K562 (cell line): ENCODE measurements at regions not wholly inside any gene's neighbourhood (a gene's known extent, or its start where the extent isn't known, plus 50 kb on each side); places are given as distances from the start of the nearest gene placed in this dataset.
"Not testable (repeated sequence)": the region's sequence is repeated elsewhere in the genome, so short reads cannot be mapped to it uniquely, and the experiment has no call there.

ENCODE experiments used
- ATAC-seq: fragments of 200-7000 bp; cut with Tn5 transposase; 3 replicates; pipeline ENCODE4 v1.9.1; 2020; ENCODE audit warnings: moderate library complexity
- BruUV-seq: library from RNA; stranded (reverse); fragments of 400-500 nt; replicated peaks from 2 replicates; lab custom pipeline; 2021; lab: Mats Ljungman, UMichigan
- CTCF ChIA-PET: fragments of 300-600 bp; formaldehyde crosslinking; extraction: SDS; loops from one replicate; lab custom pipeline; 2021; ENCODE audit warnings: low intra/inter-chr PET ratio; lab: Yijun Ruan, JAX
- POLR2A ChIA-PET: fragments of 300-600, 350-650 bp; sonication (Branson Sonifier 250); formaldehyde crosslinking; extraction: SDS; loops from one replicate; lab custom pipeline; 2021; ENCODE audit warnings: antibody characterized with exemption, inconsistent platforms; lab: Yijun Ruan, JAX
- DNase-seq, 4 experiments: peaks; one replicate each; pipeline versions ENCODE4 v3.0.0 to v3.0.0-alpha.2; 2011 to 2018; ENCODE audit warnings: low spot score in 3 of 4, mixed read lengths in 3 of 4; ENCODE audit errors: extremely low read depth in 1 of 4
- FAIRE-seq: peaks from 2 replicates; lab custom pipeline; 2011; peaks lifted over from hg19 to GRCh38; lab: Jason Lieb, UNC
- H2AFZ ChIP-seq: 2 replicates; pipeline ENCODE4 v1.6.0; 2011; ENCODE audit warnings: low read depth, low read length, control low read depth, inconsistent platforms
- H3K27ac ChIP-seq: fragments of 200-600 bp; 3 replicates; pipeline ENCODE4 v1.8.0; 2011; ENCODE audit warnings: low read depth, mild to moderate bottlenecking, control low read depth, inconsistent platforms, low read length, moderate library complexity, mixed read lengths; ENCODE audit errors: extremely low read depth
- H3K27me3 ChIP-seq, 2 experiments: fragments of 300-600 bp in 1 of 2; 2 replicates in 1 of 2; 3 replicates in 1 of 2; pipeline versions ENCODE4 v1.6.0 to v1.8.0; 2011; ENCODE audit warnings: inconsistent platforms in 2 of 2, low read length in 2 of 2, mild to moderate bottlenecking in 1 of 2, mixed read lengths in 1 of 2, moderate library complexity in 1 of 2; ENCODE audit not compliant: control insufficient read depth in 2 of 2, insufficient read depth in 2 of 2
- H3K36me3 ChIP-seq: fragments of 300-600 bp; 3 replicates; pipeline ENCODE4 v1.8.0; 2011; ENCODE audit warnings: mild to moderate bottlenecking, low read length, inconsistent platforms; ENCODE audit not compliant: control insufficient read depth, insufficient read depth
- H3K4me1 ChIP-seq, 2 experiments: fragments of 200-600 bp in 1 of 2; replicated peaks in 1 of 2; 2 replicates in 1 of 2; 3 replicates in 1 of 2; pipeline versions ENCODE4 v1.5.1 to v1.8.0; 2011; ENCODE audit warnings: inconsistent platforms in 2 of 2, low read length in 2 of 2, mild to moderate bottlenecking in 1 of 2, mixed read lengths in 1 of 2, moderate library complexity in 1 of 2; ENCODE audit not compliant: control insufficient read depth in 2 of 2, insufficient read depth in 2 of 2
- H3K4me2 ChIP-seq: 2 replicates; pipeline ENCODE4 v1.6.1; 2011; ENCODE audit warnings: low read length, control low read depth, inconsistent platforms, mixed read lengths; ENCODE audit not compliant: insufficient read depth
- H3K4me3 ChIP-seq: fragments of 200-600 bp; sonication (generic), shearing (Covaris generic); 2 replicates; pipeline ENCODE4 v1.5.1; 2016; ENCODE audit warnings: control low read depth, inconsistent platforms
- H3K79me2 ChIP-seq: fragments of 200-600 bp; 3 replicates; pipeline ENCODE4 v1.8.0; 2011; ENCODE audit warnings: low read length, inconsistent platforms; ENCODE audit not compliant: control insufficient read depth, insufficient read depth
- H3K9ac ChIP-seq, 2 experiments: 2 replicates each; pipeline versions ENCODE4 v1.6.0 to v1.6.1; 2011; ENCODE audit warnings: low read depth in 2 of 2, low read length in 2 of 2, control low read depth in 1 of 2, inconsistent platforms in 1 of 2, mild to moderate bottlenecking in 1 of 2, mixed read lengths in 1 of 2; ENCODE audit not compliant: insufficient read depth in 1 of 2
- H3K9me1 ChIP-seq: one replicate; pipeline ENCODE4 v1.6.0; 2011; ENCODE audit warnings: inconsistent platforms, mild to moderate bottlenecking, low read length, moderate library complexity; ENCODE audit not compliant: control insufficient read depth, insufficient read depth
- H3K9me3 ChIP-seq: replicated peaks from 2 replicates; pipeline ENCODE4 v1.5.1; 2011; ENCODE audit warnings: low read depth, low read length, inconsistent platforms; ENCODE audit not compliant: control insufficient read depth, insufficient read depth
- H4K20me1 ChIP-seq: replicated peaks from 2 replicates; pipeline ENCODE4 v1.6.1; 2011; ENCODE audit warnings: low read length, inconsistent platforms, mixed read lengths; ENCODE audit not compliant: control insufficient read depth, insufficient read depth
- WGBS: fragments of 100-300 bp; shearing (Covaris generic); methylation state at CpG from one replicate; pipeline ENCODE4 v1.1.6; 2016; ENCODE audit warnings: low coverage, mixed read lengths; ENCODE audit not compliant: insufficient coverage; ENCODE audit errors: missing lambda C conversion rate; 5-methylcytosine and 5-hydroxymethylcytosine counted together
- in situ Hi-C: fragments of 300-500 bp; cut with MboI; formaldehyde crosslinking; loops from 4 replicates; pipeline ENCODE4 v1.15.0; 2018; ENCODE audit warnings: inconsistent platforms, mixed read lengths
- intact Hi-C: fragments of 100-400 bp; cut with micrococcal nuclease; formaldehyde crosslinking; loops from 2 replicates; pipeline ENCODE4 v1.14.2; 2022

DNA sequence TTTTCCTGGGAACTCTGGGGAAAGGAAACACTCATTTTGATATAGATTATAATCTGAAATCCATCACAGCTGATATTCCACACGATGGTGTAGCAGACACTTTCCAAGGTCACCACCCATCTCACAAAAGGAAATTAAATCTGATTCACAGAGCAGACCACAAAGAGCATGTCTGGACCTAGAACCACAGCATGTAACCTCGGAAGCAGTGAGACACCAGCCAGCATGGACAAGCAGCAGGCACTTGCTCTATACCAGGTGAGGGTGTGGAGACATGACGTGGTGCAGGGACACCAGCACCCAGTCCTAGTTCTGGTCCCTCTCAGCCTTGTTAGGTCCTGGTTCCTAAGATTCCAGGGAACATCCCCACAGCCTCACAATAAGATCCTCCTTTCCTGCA, 116.7 kb upstream of the SAMD11 start:
- FAIRE-seq, DNase-seq: not testable (repeated sequence)

GRCh38 chr1:807699-808390, 115.9 kb upstream of the SAMD11 start:
- in situ Hi-C loops, H3K36me3 ChIP-seq, H3K4me3 ChIP-seq, CTCF ChIA-PET, POLR2A ChIA-PET, intact Hi-C loops, H3K27ac ChIP-seq, H3K9me3 ChIP-seq, H2AFZ ChIP-seq, H3K9me1 ChIP-seq, H3K9ac ChIP-seq, ATAC-seq, H3K4me2 ChIP-seq, H3K79me2 ChIP-seq, H3K27me3 ChIP-seq, BruUV-seq, H3K4me1 ChIP-seq, H4K20me1 ChIP-seq, DNase-seq, FAIRE-seq: not testable (repeated sequence)
- WGBS: 23% methylated on average over 2 of the region's 4 CpGs

More for the DNA sequence above, 116.7 kb upstream of the SAMD11 start:
- H4K20me1 ChIP-seq, H3K9me1 ChIP-seq, H3K4me2 ChIP-seq, intact Hi-C loops, ATAC-seq, H3K9me3 ChIP-seq, H3K4me1 ChIP-seq, H3K36me3 ChIP-seq, H3K79me2 ChIP-seq, H3K4me3 ChIP-seq, BruUV-seq, H3K27me3 ChIP-seq, CTCF ChIA-PET, POLR2A ChIA-PET, H3K27ac ChIP-seq, in situ Hi-C loops, H3K9ac ChIP-seq, H2AFZ ChIP-seq: not testable (repeated sequence)
- no CpG with 5 or more reads among the region's 3 CpGs for WGBS
